AG08395 (cell line): ENCODE measurements at regions not wholly inside any gene's neighbourhood (a gene's known extent, or its start where the extent isn't known, plus 50 kb on each side); places are given as distances from the start of the nearest gene placed in this dataset.
"Not testable (repeated sequence)": the region's sequence is repeated elsewhere in the genome, so short reads cannot be mapped to it uniquely, and the experiment has no call there.

ENCODE experiments used
- DNase-seq: peaks from one replicate; pipeline ENCODE4 v3.0.0; 2012; ENCODE audit warnings: mixed read lengths, low spot score

DNA sequence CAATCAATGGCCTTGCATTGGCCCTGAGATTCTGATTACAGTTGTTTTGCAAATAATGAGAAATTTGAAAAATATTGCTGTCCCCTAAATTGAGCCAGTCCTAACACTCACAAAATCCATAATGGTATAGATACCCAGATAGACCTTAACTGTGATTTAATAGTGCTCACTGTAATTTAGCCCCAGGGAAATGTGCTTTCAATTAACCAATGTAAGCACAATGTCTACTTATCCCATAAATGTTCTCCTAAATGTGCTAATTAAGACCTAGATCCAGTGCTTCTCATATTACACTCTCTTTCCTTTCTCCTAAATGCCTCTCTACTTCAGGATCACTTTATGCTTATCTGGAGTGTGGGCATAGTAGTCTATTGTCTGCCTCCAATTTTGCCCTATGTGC lies 417.8 kb upstream of the CCL2 start:
- no peak for DNase-seq

- DNase-seq, result no peak
These were observed 416.8 kb upstream of the CCL2 start for GRCh38 chr17:33838281-33838680.

DNA sequence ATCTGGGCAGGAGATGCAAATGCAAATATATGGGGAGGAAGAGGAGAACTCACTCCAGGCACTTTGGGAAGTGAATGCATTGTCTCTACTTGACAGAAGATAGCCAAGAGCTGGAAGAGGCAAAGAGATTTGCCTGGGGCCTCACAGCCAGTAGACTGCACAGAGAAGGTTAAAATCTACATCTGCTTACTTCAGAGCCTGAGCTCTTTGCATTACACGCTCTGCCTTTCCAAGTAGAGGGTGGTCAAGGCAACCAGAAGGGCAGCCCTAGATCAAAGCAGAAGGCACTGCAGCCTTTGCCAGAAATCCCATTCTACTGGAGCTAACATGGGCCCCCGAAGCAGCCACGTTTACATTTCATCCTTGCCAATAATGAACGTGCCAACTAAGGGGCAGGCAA lies 407.2 kb upstream of the CCL2 start:
- no peak for DNase-seq

GRCh38 chr17:33848433-33848832 lies 406.7 kb upstream of the CCL2 start:
- DNase-seq, result no peak

- DNase-seq, result peak; percentile 41
These were observed 400.5 kb upstream of the CCL2 start for GRCh38 chr17:33854596-33854995.

DNA sequence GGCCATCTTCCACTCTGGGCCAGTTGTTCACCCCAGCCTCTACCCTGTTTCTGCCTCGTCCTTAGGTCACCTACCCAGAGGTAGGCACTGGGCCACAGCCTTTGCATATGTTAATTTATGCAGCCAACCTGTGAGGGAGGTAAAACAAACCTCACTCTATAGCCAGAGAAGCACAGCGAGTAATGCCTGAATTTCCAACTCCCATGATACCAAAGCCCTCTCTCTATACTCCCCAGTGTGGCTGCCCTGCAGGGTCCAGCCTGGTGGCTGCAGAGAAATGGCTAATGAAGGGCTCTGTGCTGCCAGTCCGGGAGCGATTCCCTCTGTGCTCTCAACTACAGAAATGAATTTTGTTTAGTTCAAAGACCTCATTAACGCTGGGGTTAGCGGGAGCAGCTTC lies 397.0 kb upstream of the CCL2 start:
- DNase-seq, result no peak

GRCh38 chr17:33858682-33859081 lies 396.4 kb upstream of the CCL2 start:
- no peak for DNase-seq

DNA sequence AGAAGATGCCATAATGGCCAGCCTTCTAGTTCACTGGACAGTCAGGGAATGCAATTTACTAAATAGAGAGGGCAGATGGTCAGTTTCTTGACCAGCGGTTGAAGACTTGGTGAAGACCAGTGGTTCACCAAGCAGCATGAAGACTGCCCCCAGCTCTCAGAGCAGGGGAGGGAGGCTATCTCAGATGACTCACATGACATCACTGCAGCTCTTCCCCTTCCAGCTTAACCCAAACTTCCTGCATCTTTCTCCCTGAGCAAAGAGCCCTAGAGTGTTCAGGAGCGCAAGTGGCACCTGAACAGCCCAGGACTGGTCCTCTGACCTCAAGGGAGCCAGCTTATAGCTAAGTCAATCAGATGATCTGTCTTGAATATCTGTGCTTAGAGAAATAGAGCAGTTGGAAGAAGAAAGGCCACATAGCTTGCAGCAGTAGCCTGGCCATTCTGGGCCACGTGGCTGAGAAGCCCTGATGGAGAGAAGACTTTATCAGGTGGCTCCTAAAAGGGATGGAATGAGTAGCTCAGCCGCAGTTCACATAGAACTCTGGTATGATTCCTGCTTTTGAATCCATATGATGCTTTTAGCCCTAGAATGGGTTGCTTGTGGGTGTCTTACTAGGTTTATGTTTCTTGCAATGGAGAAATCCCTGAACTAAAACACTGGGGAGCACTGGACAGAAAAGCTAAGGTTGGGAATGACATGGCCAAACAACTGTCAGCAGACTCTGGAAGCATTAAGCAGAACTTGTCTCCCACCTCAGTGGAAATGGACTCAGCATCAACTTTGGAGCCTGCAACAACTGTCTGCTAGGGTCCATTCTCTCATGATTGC lies 392.1 kb upstream of the CCL2 start:
- no peak for DNase-seq

DNA sequence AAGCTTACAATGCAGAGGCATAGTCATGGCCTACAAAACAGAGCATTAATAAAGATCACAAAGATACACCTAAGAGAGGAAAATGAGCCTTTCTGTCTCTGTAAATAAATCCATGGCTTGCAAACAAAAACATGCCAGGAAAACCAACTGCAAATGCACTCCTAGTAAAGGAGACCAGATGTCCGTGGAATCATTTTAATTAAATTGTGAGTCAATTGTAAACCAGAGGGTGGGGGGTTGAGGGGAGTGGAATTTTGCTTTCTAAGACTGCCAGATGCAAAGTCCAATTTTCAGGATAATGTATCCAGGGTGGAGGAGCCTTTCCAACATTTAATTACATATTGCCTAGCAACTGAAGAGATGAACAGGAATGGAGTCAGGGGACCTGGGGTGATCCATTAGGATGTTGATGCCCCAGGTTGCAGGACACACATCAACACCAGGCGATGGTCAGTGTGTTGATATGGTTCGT lies 390.3 kb upstream of the CCL2 start:
- no peak for DNase-seq

- no peak for DNase-seq
These were observed 386.2 kb upstream of the CCL2 start for GRCh38 chr17:33868899-33869298.

- DNase-seq, result no peak
These were observed 384.1 kb upstream of the CCL2 start for GRCh38 chr17:33870936-33871335.

DNA sequence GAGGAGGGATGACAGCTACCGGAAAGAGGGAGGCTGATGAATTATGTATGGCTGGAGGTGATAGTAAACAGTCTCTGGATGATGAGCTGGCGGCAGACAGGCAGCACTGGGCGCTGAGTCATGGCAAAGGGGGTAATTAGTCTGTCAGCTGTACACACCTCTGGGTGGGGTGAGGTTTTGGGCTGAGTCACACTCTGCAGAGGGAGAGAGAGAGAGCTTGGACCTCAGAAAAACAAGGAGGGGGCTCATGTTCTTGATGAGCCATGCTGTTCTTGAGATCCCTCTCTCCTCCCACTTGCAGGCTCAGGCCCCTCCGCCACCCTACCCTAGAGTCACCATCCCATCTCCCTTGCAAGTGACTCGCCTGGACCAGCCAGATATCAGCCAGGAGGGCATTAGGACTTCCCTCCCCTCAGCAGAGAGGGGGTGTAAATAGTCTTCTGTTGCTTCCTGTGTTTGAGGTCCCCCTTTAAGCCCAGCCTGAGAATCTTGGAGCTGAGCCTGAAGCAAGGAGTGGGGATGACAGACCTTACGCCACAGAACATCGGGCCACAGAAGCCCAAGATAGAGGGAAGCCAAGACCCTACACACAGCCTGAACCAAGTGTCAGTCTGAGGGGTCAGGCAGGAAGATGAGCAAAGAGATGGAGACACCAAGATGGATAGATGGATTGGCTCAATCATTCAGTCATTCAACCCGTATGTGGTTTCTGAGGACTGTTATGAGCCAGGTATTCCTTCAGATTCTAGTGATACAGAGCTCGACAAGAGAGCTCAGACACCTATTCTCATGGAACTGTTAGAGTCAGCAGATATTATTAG lies 383.2 kb upstream of the CCL2 start:
- DNase-seq, result peak; percentile 69

GRCh38 chr17:33873201-33873617 lies 381.9 kb upstream of the CCL2 start:
- DNase-seq, result no peak

- no peak for DNase-seq
These were observed 380.4 kb upstream of the CCL2 start for GRCh38 chr17:33874617-33875060.

GRCh38 chr17:33875973-33876372 lies 379.1 kb upstream of the CCL2 start:
- DNase-seq, result no peak

- DNase-seq, result not testable (repeated sequence)
These were observed 372.8 kb upstream of the CCL2 start for GRCh38 chr17:33882273-33882672.

GRCh38 chr17:33882677-33883076 lies 372.4 kb upstream of the CCL2 start:
- not testable (repeated sequence) for DNase-seq

- DNase-seq, result peak; percentile 56
These were observed 366.6 kb upstream of the CCL2 start for GRCh38 chr17:33888455-33888854.

DNA sequence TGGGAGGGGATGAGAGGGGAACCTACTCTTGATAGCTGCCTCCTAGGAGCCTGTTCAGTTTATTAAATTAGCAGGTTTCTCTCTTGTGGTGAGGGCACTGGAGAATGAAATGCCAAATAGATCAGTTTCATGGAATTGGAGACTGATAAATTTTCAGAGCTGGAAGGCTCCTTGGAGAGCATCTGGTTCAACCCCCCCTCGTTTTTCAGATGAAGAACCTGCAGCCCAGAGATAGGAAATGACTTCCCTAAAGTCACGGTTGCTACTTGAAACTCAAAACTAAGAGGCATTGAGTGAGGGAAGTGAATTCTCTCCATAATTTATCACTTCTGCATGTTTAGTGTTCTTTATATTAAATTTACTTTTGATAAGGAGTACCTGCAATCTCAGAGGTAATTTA lies 366.0 kb upstream of the CCL2 start:
- no peak for DNase-seq

DNA sequence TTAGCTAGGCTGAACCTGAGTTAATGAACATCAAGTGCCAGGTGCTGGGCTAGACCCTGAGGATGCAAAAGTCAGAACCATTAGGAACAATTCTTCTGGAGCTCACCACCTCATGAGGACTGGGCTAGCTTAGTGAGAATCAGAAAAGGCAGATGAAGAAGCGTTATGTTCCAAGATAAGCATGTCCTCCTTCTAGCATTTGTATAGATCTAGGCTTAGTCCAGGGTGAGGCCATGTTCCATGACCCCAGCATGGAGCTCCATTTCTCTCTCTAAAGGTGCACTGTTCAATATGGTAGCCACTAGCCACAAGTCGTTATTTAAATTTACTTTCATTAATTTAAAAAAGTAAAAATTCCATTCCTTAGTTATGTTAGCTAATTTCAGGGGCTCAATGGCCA lies 365.3 kb upstream of the CCL2 start:
- no peak for DNase-seq

GRCh38 chr17:33892717-33893591 lies 362.1 kb upstream of the CCL2 start:
- DNase-seq, result no peak

DNA sequence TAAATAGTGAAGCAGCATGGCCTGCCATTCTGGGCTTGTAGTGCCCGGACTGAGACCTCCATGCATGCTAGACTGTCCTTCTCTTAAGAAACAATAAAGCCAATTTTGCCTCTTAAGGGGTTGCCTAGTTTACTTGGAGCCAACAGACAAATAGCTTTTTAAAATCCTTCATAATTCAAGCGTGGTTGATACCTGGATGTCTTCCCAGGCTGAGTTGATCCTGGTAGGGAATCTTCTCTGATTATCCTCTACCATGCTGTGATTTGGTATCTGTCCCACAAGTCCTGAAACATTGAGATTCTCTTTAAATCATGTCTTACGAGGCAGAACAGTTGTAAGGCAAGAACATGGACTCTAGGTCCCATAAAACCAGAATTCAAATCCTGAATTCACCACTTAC lies 359.6 kb upstream of the CCL2 start:
- no peak for DNase-seq
